ENCODE measurements at regions not wholly inside any gene's neighbourhood (a gene's known extent, or its start where the extent isn't known, plus 50 kb on each side); places are given as distances from the start of the nearest gene placed in this dataset.

GRCh38 chrX:14235004-14235403 is 205.3 kb upstream of the GEMIN8 start:
- CTCF ChIA-PET, result no interaction called here
- DNase-seq (no peak), ATAC-seq (no peak)
- Mint-ChIP-seq H3K9me3 (ENCODE audit: insufficient read depth) (no peaks in the 10 kb centered on the region), H3K4me3 (no peak overlapping the region), H3K4me1 (ENCODE audit: low read depth) (no peaks in the 10 kb centered on the region), H3K27ac (no peak overlapping the region), H3K27me3 (ENCODE audit: low read depth) (no peaks in the 10 kb centered on the region), H3K36me3 (ENCODE audit: low read depth) (no peaks in the 10 kb centered on the region)
- POLR2A ChIA-PET, result no interaction called here

GRCh38 chrX:14232688-14233087 is 203.0 kb upstream of the GEMIN8 start:
- H3K4me1 Mint-ChIP-seq (ENCODE audit: low read depth), result no peaks in the 10 kb centered on the region
- CTCF ChIA-PET, result no interaction called here
- POLR2A ChIA-PET, result no interaction called here
- DNase-seq, result no peak
- H3K27me3 Mint-ChIP-seq (ENCODE audit: low read depth), result no peaks in the 10 kb centered on the region
- H3K4me3 Mint-ChIP-seq, result no peak overlapping the region
- no peak for ATAC-seq
- no peaks in the 10 kb centered on the region for H3K9me3 Mint-ChIP-seq (ENCODE audit: insufficient read depth)
- H3K27ac Mint-ChIP-seq, result no peak overlapping the region
- no peaks in the 10 kb centered on the region for H3K36me3 Mint-ChIP-seq (ENCODE audit: low read depth)

GRCh38 chrX:14228611-14229010 is 198.9 kb upstream of the GEMIN8 start:
- Mint-ChIP-seq H3K4me3 (no peak overlapping the region), H3K27me3 (ENCODE audit: low read depth) (no peaks in the 10 kb centered on the region), H3K9me3 (ENCODE audit: insufficient read depth) (no peaks in the 10 kb centered on the region), H3K4me1 (ENCODE audit: low read depth) (no peaks in the 10 kb centered on the region), H3K27ac (no peak overlapping the region), H3K36me3 (ENCODE audit: low read depth) (no peaks in the 10 kb centered on the region)
- ChIA-PET POLR2A (no interaction called here), CTCF (no interaction called here)
- ATAC-seq (no peak), DNase-seq (no peak)

GRCh38 chrX:14220386-14220944 is 190.8 kb upstream of the GEMIN8 start:
- no peak for ATAC-seq
- Mint-ChIP-seq H3K27ac (no peak overlapping the region), H3K4me3 (no peak overlapping the region), H3K4me1 (ENCODE audit: low read depth) (no peaks in the 10 kb centered on the region), H3K36me3 (ENCODE audit: low read depth) (no peaks in the 10 kb centered on the region), H3K27me3 (ENCODE audit: low read depth) (no peaks in the 10 kb centered on the region), H3K9me3 (ENCODE audit: insufficient read depth) (no peaks in the 10 kb centered on the region)
- DNase-seq, result no peak
- ChIA-PET CTCF (no interaction called here), POLR2A (no interaction called here)

- ChIA-PET POLR2A (no interaction called here), CTCF (no interaction called here)
- Mint-ChIP-seq H3K36me3 (ENCODE audit: low read depth) (no peaks in the 10 kb centered on the region), H3K27ac (no peak overlapping the region), H3K4me3 (no peak overlapping the region), H3K27me3 (ENCODE audit: low read depth) (no peaks in the 10 kb centered on the region), H3K9me3 (ENCODE audit: insufficient read depth) (no peaks in the 10 kb centered on the region), H3K4me1 (ENCODE audit: low read depth) (no peaks in the 10 kb centered on the region)
- ATAC-seq, result no peak
- no peak for DNase-seq
These were observed 179.3 kb upstream of the GEMIN8 start for GRCh38 chrX:14209034-14209433.

GRCh38 chrX:14194711-14195110 is 165.0 kb upstream of the GEMIN8 start:
- Mint-ChIP-seq H3K9me3 (ENCODE audit: insufficient read depth) (no peaks in the 10 kb centered on the region), H3K4me1 (ENCODE audit: low read depth) (no peaks in the 10 kb centered on the region), H3K27ac (no peak overlapping the region), H3K36me3 (ENCODE audit: low read depth) (no peaks in the 10 kb centered on the region), H3K27me3 (ENCODE audit: low read depth) (no peaks in the 10 kb centered on the region), H3K4me3 (no peak overlapping the region)
- DNase-seq, result no peak
- ChIA-PET POLR2A (no interaction called here), CTCF (no interaction called here)
- ATAC-seq, result no peak

GRCh38 chrX:14193547-14193946 is 163.9 kb upstream of the GEMIN8 start:
- H3K9me3 Mint-ChIP-seq (ENCODE audit: insufficient read depth), result no peaks in the 10 kb centered on the region
- no peak overlapping the region for H3K4me3 Mint-ChIP-seq
- no peaks in the 10 kb centered on the region for H3K27me3 Mint-ChIP-seq (ENCODE audit: low read depth)
- H3K4me1 Mint-ChIP-seq (ENCODE audit: low read depth), result no peaks in the 10 kb centered on the region
- H3K36me3 Mint-ChIP-seq (ENCODE audit: low read depth), result no peaks in the 10 kb centered on the region
- ChIA-PET POLR2A (no interaction called here), CTCF (no interaction called here)
- no peak for DNase-seq
- no peak overlapping the region for H3K27ac Mint-ChIP-seq
- no peak for ATAC-seq

- Mint-ChIP-seq H3K4me3 (no peak overlapping the region), H3K4me1 (ENCODE audit: low read depth) (no peaks in the 10 kb centered on the region), H3K27ac (no peak overlapping the region), H3K27me3 (ENCODE audit: low read depth) (no peaks in the 10 kb centered on the region), H3K36me3 (ENCODE audit: low read depth) (no peaks in the 10 kb centered on the region), H3K9me3 (ENCODE audit: insufficient read depth) (no peaks in the 10 kb centered on the region)
- ChIA-PET CTCF (no interaction called here), POLR2A (interaction anchor here (0.6 kb wide), 1 partner anchor 41 kb away, joined by 3 read pairs; no protein-coding TSS in a partner anchor)
- ATAC-seq (no peak), DNase-seq (no peak)
These were observed 144.2 kb upstream of the GEMIN8 start for GRCh38 chrX:14173873-14174272.

- Mint-ChIP-seq H3K36me3 (ENCODE audit: low read depth) (no peaks in the 10 kb centered on the region), H3K9me3 (ENCODE audit: insufficient read depth) (no peaks in the 10 kb centered on the region), H3K4me1 (ENCODE audit: low read depth) (no peaks in the 10 kb centered on the region), H3K4me3 (no peak overlapping the region), H3K27me3 (ENCODE audit: low read depth) (no peaks in the 10 kb centered on the region), H3K27ac (no peak overlapping the region)
- CTCF ChIA-PET, result no interaction called here
- POLR2A ChIA-PET, result no interaction called here
- DNase-seq (no peak), ATAC-seq (no peak)
These were observed 135.1 kb upstream of the GEMIN8 start for GRCh38 chrX:14164828-14165227.

GRCh38 chrX:14125462-14125861 is 95.8 kb upstream of the GEMIN8 start:
- DNase-seq (no peak), ATAC-seq (no peak)
- ChIA-PET CTCF (no interaction called here), POLR2A (no interaction called here)
- Mint-ChIP-seq H3K36me3 (ENCODE audit: low read depth) (no peaks in the 10 kb centered on the region), H3K4me3 (no peak overlapping the region), H3K27me3 (ENCODE audit: low read depth) (no peaks in the 10 kb centered on the region), H3K4me1 (ENCODE audit: low read depth) (no peaks in the 10 kb centered on the region), H3K9me3 (ENCODE audit: insufficient read depth) (no peaks in the 10 kb centered on the region), H3K27ac (no peak overlapping the region)

- H3K4me3 Mint-ChIP-seq, result no peak overlapping the region
- H3K9me3 Mint-ChIP-seq (ENCODE audit: insufficient read depth), result no peaks in the 10 kb centered on the region
- ATAC-seq, result no peak
- CTCF ChIA-PET, result no interaction called here
- no peaks in the 10 kb centered on the region for H3K4me1 Mint-ChIP-seq (ENCODE audit: low read depth)
- POLR2A ChIA-PET, result no interaction called here
- no peaks in the 10 kb centered on the region for H3K27me3 Mint-ChIP-seq (ENCODE audit: low read depth)
- DNase-seq, result no peak
- no peaks in the 10 kb centered on the region for H3K36me3 Mint-ChIP-seq (ENCODE audit: low read depth)
- no peak overlapping the region for H3K27ac Mint-ChIP-seq
These were observed 94.9 kb upstream of the GEMIN8 start for GRCh38 chrX:14124562-14124961.

- ATAC-seq, result peak; percentile 67
- Mint-ChIP-seq H3K36me3 (ENCODE audit: low read depth) (no peaks in the 10 kb centered on the region), H3K27me3 (ENCODE audit: low read depth) (no peaks in the 10 kb centered on the region), H3K4me1 (ENCODE audit: low read depth) (no peaks in the 10 kb centered on the region), H3K4me3 (no peak overlapping the region), H3K27ac (no peak overlapping the region), H3K9me3 (ENCODE audit: insufficient read depth) (no peaks in the 10 kb centered on the region)
- CTCF ChIA-PET, result interaction anchor here (0.7 kb wide), 1 partner anchor 1572 kb away, joined by 3 read pairs; no protein-coding TSS in a partner anchor
- peak; percentile 55 for DNase-seq
- POLR2A ChIA-PET, result no interaction called here
These were observed 66.0 kb upstream of the GEMIN8 start for GRCh38 chrX:14095702-14096101.

GRCh38 chrX:14094191-14094590 is 64.5 kb upstream of the GEMIN8 start:
- ATAC-seq, result no peak
- H3K27me3 Mint-ChIP-seq (ENCODE audit: low read depth), result no peaks in the 10 kb centered on the region
- CTCF ChIA-PET, result no interaction called here

More at GRCh38 chrX:14094191-14094590, 64.5 kb upstream of the GEMIN8 start:
- H3K27ac Mint-ChIP-seq, result no peak overlapping the region
- POLR2A ChIA-PET, result no interaction called here
- DNase-seq, result no peak
- no peak overlapping the region for H3K4me3 Mint-ChIP-seq
- H3K9me3 Mint-ChIP-seq (ENCODE audit: insufficient read depth), result no peaks in the 10 kb centered on the region
- no peaks in the 10 kb centered on the region for H3K4me1 Mint-ChIP-seq (ENCODE audit: low read depth)
- H3K36me3 Mint-ChIP-seq (ENCODE audit: low read depth), result no peaks in the 10 kb centered on the region
